Cerebellar cortex (tissue), 1 donor: ENCODE measurements at regions not wholly inside any gene's neighbourhood (a gene's known extent, or its start where the extent isn't known, plus 50 kb on each side); places are given as distances from the start of the nearest gene placed in this dataset.

ENCODE experiments used
- DNase-seq: peaks from one replicate; pipeline ENCODE4 v3.0.0-alpha.2; 2015; ENCODE audit warnings: low spot score

DNA sequence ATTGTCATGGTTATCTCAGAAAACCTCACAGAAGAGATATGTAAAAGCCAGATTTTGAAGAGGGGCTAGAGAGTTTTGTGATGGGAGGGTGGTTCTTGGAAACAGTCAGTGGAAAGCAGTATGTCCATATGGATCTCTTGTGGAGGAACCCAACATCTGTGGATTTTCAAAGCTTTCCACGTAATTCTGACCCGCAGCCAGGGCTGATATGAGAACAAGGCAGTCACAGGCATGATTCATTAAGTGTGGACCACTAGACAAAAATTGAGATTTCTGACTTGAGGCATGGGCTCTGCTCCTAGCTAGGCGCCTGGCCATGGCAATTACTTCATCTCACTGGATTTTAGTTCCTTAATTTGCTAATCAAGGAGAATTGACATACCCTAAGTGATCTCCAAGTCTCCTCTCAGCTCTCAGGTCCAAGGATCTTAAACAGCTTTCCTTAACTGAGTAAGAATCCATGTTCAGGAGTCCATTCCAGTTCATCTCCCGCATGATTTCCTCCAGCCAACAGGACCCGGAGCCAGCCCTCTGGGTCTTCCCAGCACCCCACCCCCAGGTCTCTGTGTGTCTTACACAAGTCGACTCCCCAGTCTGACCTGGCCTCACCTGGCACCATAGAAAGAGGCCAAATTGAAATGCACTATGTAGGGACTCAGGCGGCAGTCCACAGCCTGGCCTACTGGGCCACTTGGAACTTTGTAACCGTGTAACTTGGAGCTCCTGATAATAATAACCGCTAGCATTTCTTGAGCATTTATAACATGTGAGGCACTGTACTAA is 176.3 kb upstream of the PARP11 start:
- no peak for DNase-seq

- DNase-seq: no peak
These were observed 174.2 kb upstream of the PARP11 start for GRCh38 chr12:4047421-4047820.

GRCh38 chr12:4046495-4046840 is 173.3 kb upstream of the PARP11 start:
- no peak for DNase-seq

GRCh38 chr12:4045786-4046494 is 172.7 kb upstream of the PARP11 start:
- no peak for DNase-seq

DNA sequence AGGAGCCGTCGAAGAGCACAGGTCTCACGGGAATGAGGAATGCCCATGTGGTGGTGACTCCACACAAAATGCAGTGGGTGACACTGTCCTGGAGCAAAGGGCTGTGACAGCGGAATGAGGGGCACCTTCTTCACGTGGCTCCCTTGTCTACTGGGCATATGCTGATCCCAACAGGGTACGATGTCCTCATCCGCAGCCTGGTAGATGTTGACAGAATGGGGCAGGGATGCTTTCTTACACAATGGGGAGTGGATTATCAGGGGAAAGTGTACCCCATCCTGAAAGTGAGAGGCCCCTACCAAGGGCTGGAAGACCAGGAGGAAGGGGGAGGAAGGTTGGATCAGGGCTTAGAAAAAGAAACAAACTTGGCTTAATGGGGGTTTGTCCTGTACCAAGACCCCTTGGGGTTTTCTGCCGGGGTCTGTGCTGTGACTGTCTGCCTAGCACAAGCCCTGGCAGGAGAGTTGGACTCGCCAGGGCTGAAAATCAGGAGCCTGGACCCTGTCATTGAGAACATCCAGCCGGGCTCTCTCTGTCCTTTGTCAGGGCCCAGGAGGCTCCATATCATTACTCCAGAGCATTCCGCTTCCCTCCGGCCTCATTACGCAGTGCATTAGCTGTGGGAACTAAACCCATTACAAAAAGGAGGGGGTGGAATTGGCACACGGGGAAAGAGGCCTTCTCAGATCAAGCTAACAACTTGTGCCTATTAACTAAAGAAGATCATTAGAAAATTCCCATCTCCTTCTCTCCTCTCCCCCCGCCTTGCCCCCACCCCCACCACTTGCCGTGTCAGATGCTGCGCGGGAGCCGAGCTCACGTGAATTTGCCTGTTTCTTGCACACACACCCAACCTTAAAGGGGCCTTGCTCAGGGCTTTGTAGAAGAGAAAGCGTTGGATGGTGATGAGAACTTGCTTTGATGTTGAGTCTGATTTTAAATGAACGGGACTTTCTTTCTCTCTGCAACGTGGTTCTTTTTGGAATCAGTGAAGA is 171.8 kb upstream of the PARP11 start:
- DNase-seq: no peak

GRCh38 chr12:4044101-4044500 is 170.9 kb upstream of the PARP11 start:
- no peak for DNase-seq

DNA sequence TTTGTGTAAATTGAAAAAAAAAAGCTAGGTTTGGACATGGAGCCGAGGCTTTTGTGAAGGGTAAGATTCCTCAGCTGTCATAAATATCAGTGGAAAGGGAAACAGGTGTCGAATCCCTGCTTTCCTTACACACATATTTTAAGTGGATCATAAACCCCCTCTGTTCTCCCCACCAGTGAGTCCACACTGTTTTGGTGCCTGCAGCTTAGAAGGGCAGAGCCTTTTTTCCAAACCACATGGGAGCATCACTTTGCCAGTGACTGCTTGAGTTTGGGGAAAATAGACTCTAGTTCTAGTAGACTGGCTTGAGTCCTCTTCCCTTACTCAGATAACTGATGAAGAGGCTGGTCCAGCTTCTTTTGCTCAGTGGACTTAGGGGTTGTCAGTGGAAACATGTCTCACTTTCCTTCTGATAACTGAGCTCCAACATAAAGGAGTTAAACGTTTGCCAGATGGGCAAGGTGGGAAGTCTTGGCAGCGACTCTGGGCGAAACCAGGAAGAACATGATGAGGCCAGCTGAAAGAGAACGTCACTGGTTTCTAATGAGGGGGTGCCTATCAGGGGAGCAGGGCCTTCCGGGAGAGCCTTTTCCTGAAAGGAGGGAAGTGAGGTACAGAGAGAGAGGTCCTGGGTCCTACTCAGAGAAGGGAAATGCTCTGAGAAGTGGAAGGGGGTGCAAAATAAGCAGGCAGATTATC is 168.1 kb upstream of the PARP11 start:
- DNase-seq: no peak

- no peak for DNase-seq
These were observed 166.7 kb upstream of the PARP11 start for GRCh38 chr12:4039931-4040330.

DNA sequence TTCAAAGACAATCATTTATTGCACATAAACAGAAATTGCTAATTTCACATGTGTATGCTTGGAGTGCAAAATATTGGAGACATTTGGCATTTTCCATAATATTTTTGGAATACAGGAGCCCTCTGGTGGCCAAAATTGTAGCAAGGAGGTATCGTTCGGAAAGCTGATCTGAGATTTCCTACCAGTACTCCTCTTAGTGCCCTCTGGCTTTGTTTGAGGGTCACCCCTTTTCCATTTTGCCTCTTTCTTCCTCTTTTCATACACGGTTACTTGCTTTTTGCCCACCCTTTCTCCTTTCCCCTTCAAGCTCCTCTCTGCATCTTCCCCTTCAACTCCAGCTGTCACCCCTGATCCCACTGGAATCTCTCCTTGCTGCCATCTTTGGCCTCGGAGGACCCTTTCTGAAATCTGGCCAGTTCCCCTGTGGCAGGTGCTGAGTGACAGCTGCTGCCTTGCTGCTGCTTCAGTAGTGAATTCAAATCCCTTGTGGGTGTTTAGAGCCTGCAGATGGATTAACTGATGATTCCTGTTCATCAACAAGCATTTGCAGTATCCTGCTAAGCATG is 164.6 kb upstream of the PARP11 start:
- peak; percentile 47 for DNase-seq

DNA sequence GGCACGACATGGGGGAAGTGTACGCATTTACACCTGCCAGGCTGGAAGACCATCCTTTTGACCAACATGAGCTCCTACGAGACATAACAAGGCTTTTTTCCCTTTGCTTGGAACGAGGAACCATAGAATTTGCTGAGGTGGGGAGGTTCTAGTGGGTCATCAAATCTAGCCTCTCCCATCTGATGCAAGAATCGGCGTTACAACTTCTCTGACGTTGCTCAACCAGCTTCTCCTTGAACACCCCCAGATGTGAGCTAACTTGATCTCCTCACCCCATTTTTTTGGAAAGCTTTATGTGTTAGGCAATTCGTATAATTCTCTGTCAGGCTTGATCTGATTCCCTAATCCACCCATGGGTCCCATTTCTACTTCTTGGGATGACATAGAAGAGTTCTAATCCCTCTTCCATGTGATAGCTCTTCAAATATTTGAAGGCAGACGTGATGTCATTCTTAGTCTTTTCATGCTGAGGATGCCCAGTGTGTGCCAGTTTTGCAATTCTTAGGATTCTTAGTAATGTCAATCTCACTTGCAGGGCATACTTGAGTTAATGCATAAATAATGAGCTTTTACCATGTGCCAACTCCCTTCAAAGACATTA is 163.6 kb upstream of the PARP11 start:
- no peak for DNase-seq

DNA sequence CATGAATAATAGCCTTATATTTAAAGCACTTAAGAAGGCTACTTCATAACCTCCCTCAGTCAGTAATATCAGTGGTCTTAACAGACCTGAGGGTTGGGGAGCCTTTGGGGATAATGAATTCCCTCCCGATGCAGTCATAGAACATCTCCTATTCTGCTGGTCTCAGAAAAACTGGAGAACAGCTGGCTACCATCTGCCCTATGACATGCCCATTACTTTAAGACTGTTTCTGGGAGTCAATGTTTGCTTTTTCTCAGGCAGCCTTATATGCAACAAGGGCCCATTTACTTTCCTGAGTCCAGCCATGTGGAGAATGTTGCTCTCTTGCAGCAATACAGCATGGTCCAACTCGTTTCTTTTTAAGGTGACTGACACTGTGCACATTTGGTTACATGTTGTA is 161.7 kb upstream of the PARP11 start:
- DNase-seq: no peak

GRCh38 chr12:4032924-4033615 is 159.9 kb upstream of the PARP11 start:
- no peak for DNase-seq

GRCh38 chr12:4031703-4032291 is 158.6 kb upstream of the PARP11 start:
- no peak for DNase-seq

DNA sequence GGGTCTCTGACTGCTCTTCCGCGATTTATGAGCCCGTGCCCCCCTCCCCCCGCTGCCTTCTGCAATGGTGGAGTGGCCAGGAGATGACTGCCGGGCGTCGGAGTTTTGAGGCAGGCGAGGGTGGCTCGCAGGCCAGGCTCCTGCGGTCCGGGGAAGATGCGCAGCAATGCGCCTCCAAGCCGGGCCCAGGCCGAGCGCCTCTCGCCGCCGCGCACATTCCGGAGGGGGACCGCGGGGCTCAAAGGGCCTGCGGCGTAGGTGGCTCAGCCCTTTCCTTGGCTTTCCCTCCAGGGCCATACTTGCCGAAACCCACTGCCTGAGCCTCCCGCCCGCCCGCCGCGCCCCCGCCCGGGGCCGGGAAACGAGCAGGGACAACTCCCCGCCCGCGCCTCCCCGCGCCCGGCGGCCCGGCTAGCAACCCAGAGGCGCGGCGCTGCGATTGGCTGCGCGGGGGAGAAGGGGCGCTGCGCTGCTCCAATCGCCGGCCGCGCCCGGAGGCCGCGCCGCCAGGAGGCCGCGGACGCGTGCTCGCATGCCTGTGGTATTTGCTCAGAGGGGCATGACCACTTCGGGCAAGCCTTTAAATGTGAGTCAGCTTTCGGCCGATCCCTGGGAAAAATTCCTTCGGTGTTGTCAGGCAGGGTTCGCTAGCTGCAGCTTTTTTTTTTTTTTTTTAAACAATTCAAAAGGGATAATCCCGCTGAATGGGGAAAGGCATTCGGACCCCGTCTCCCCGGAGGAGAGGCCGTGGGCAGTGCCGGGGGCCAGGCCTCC is 157.9 kb upstream of the PARP11 start:
- peak; percentile 85 for DNase-seq

DNA sequence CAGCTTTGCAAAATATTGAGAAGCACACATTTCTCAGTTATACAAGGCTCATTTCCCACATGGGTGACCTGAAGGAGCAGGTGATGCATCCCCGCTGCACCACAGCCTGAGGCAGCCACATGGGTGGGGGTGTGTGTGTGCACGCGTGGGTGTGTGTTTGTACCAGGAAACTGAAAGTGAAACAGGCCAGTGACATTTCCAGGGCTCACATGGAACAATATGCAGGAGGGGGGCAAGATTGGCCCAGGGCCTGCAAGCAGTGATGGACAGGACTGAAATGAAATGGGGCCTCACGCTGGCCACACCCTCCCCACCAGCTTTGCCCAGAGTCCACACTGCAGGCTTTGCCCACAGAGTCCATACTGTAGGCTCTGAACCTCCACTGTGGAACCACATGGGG is 154.2 kb upstream of the PARP11 start:
- DNase-seq: no peak

DNA sequence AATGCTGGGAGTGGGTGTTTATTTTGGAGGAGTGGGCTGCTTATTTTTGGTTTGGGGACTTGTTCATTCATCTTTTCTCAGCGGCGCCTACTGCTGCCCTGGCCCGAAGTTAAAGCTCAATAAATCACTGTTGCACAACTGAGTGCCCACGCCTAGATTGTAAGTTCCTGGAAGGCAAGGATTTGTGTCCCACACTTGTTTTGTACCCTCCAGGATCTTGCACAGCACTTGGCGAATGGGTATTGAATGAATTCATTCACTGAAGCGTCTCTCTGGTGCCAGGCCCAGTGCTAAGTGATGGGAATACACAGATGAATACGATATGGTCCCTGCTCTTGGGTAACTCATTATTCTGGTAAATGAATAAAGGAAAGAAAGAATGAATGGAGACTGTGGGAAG is 153.3 kb upstream of the PARP11 start:
- no peak for DNase-seq

GRCh38 chr12:4026020-4026358 is 152.8 kb upstream of the PARP11 start:
- DNase-seq: no peak

DNA sequence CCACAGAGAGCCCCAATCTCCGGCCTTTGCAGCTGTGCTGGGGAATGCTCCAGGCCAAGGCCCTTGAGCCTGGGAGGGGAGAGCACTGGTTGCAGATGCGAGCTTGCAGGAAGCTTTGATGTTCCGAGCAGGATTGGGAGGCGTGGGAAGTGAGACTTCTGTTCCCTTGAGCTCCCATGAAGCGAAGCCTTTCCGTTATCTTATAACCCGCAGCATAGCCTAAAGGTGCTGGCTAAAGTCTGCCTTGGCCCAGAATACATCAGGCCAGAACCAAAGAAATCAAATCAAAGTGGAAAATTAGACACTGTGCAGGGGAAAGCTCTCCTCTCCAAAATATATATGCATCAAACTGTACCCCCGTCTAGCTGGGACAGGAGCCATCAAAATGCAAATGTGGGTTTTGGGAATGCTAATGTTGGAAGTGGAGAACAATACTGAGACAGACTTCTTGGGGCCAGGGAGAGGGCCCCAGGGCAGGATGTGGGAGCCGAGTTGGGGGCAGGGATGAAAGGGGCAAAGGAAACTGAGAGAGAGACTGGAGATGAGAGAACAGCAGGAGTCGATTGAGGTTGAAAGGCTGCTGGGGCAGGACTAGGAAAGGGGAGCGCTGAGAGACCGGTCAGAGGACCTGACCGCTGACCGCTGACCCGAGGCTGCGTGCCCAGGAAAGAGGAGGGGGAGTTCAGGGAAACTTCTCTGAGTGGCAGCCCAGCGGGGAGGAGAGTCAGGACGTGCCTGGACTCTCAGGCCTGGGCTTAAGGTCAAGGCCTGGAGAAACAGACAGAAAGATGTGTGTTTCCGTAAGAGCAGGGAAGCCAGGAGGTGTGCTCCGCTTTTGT is 152.2 kb upstream of the PARP11 start:
- no peak for DNase-seq

DNA sequence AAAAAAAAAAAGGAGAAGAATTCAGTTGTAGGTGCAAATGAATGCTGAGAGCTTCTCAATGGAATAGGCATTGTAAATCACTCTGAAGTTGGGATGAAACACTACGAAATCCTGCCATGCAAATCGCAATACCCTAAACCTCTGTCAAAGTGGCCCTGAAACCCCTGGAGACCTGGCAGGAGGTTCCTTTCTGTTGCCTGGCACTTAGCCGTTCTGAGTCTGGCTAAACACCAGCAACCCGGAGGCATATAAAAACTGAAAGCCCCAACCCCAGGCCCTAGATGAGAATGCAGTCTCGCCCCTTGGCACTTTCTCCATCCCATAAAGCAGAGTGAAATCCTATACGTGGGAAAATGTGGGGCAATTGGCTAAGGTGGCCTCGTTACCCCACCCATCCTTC is 151.5 kb upstream of the PARP11 start:
- DNase-seq: no peak
